Panc1 (cell line): ENCODE measurements at regions not wholly inside any gene's neighbourhood (a gene's known extent, or its start where the extent isn't known, plus 50 kb on each side); places are given as distances from the start of the nearest gene placed in this dataset.

Source experiments
- ATAC-seq: fragments of 200-7000 bp; cut with Tn5 transposase; 2 replicates; pipeline ENCODE4 v1.9.1; 2020; ENCODE audit warnings: mild to moderate bottlenecking, moderate library complexity
- BruUV-seq: library from RNA; stranded (reverse); fragments of 400-500 nt; replicated peaks from 2 replicates; lab custom pipeline; 2021; lab: Mats Ljungman, UMichigan
- CTCF ChIA-PET: fragments of 300-600 bp; sonication (Branson Sonifier 250); formaldehyde crosslinking; loops from one replicate; lab custom pipeline; 2022; ENCODE audit warnings: antibody characterized with exemption; lab: Charles Lee
- POLR2A ChIA-PET: fragments of 300-600 bp; sonication (Branson Sonifier 250); formaldehyde crosslinking; loops from one replicate; lab custom pipeline; 2022; ENCODE audit warnings: antibody characterized with exemption; lab: Charles Lee
- DNase-seq: peaks from one replicate; pipeline ENCODE4 v3.0.0-alpha.2; 2010; ENCODE audit warnings: low read depth, low spot score
- H3K27ac ChIP-seq: 2 replicates; pipeline ENCODE4 v1.5.1; 2011; ENCODE audit warnings: mild to moderate bottlenecking, low read length, inconsistent platforms
- H3K27me3 ChIP-seq: fragments of 200-500 bp; sonication (Bioruptor generic); 2 replicates; pipeline ENCODE4 v1.6.0; 2014; ENCODE audit warnings: low read length, inconsistent platforms; ENCODE audit not compliant: control insufficient read depth, insufficient read depth
- H3K36me3 ChIP-seq: fragments of 200-500 bp; sonication (Bioruptor generic); 2 replicates; pipeline ENCODE4 v1.5.1; 2014; ENCODE audit warnings: inconsistent platforms, mild to moderate bottlenecking, low read length, moderate library complexity; ENCODE audit not compliant: control insufficient read depth, insufficient read depth
- H3K4me1 ChIP-seq: 2 replicates; pipeline ENCODE4 v1.5.1; 2011; ENCODE audit warnings: inconsistent platforms, mild to moderate bottlenecking, low read length, moderate library complexity; ENCODE audit not compliant: control insufficient read depth, insufficient read depth
- H3K4me3 ChIP-seq, 2 experiments: 2 replicates each; pipeline ENCODE4 v1.5.1; 2011 to 2012; ENCODE audit warnings: low read depth in 2 of 2, low read length in 2 of 2, mild to moderate bottlenecking in 2 of 2, inconsistent platforms in 1 of 2, moderate library complexity in 1 of 2
- H3K9me3 ChIP-seq: fragments of 200-500 bp; sonication (Bioruptor generic); 2 replicates; pipeline ENCODE4 v1.5.1; 2014; ENCODE audit warnings: low read depth, mild to moderate bottlenecking, inconsistent platforms, low read length, moderate library complexity; ENCODE audit not compliant: control insufficient read depth, insufficient read depth
- POLR2AphosphoS5 ChIP-seq: IDR thresholded peaks from 2 replicates; pipeline ENCODE4 v1.6.1; 2012; ENCODE audit warnings: mild to moderate bottlenecking, low read depth, low read length, moderate library complexity
- SIN3A ChIP-seq: IDR thresholded peaks from 2 replicates; pipeline ENCODE4 v1.6.1; 2012; ENCODE audit warnings: low read depth, mild to moderate bottlenecking, low read length, moderate library complexity, borderline replicate concordance; ENCODE audit not compliant: insufficient read depth
- TCF7L2 ChIP-seq: IDR thresholded peaks from 2 replicates; pipeline ENCODE4 v1.6.1; 2011; ENCODE audit warnings: mild to moderate bottlenecking, low read depth, low read length, inconsistent platforms
- in situ Hi-C: cut with HindIII; loops from 2 replicates; pipeline ENCODE4 v1.10.0; 2016; ENCODE audit warnings: low sequenced_read_pairs, low pct_unique_long_range_greater_than_20kb
- intact Hi-C: fragments of 100-400 bp; cut with micrococcal nuclease; formaldehyde crosslinking; loops from one replicate; pipeline ENCODE4 v1.10.0; 2022; ENCODE audit not compliant: unreplicated experiment
- TF ChIP-seq, protein P1 (sequence below): fragments of 450-650 bp; IDR thresholded peaks from 2 replicates; pipeline ENCODE4 v1.5.1; 2017; ENCODE audit warnings: mild to moderate bottlenecking
- TF ChIP-seq, protein P2 (sequence below), 2 experiments: IDR thresholded peaks; 2 replicates each; pipeline ENCODE4 v1.6.1; 2011 to 2012; ENCODE audit warnings: low read depth in 2 of 2, control low read depth in 1 of 2, low read length in 1 of 2, mild to moderate bottlenecking in 1 of 2, moderate library complexity in 1 of 2; ENCODE audit not compliant: insufficient read depth in 1 of 2

DNA sequence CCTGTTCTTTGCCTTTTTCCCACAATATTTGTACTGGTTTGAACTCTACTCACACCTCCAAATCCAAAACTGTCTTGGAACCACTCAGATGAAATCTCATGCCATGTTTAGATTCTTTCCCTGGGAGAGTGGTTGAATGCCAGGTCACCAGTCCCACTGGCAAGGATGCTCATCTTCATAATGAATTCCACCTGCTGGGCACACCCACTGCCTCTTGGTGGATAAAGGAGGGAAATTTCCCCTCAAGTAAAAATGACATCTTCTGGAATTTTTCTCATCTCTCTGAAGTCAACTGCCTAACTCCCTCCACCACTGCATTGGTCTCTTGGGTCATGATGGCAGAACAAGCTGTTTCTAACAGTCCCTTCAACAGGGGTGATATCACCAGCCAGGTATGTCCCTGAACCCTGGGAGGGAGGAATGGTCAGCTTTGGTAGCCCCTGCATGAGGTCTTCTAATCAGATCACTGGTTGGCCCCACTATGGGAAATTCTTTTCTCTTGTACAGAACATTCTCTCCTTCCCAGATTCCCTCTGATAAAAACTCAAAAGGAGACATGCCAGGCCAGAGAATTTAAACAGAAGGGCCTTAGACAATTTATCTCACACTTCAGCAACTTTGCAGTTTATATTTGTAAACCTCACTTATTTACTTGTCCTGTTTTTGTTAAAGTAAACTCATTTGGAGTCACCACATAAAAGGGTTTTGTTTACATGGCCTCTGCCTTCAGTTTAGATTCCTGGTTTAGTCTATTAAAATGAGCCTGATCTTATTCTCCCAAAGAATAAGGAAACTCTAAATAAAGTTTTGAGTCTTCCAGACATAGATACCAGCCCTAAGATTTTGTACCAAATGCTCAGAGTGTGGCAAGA lies 143.4 kb downstream of the WNT5A start:
- CTCF ChIA-PET = no interaction called here

DNA sequence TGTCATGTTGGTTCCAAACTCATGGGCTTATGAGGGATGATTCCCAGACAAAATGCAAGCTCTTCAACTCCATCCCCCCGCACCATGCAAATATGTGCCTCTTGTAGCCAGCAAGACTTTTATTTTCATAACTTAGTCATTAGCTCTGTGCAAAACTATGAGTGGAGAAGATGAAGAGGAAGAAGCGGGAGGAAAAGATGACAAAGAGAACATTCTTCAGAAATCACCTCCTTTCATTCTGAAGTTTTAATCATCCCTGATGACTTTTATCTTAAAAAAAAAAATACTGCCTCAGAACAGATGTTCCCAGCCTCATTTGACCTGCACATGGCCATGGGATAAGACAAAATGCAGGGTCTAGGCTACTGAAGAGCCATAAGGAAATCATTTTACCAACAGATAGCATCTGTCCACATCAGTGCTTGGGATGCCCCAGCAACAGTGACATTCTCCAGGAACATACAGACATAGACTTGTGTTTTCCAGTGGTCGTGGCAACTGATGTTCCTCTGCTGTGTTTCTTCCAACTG lies 145.5 kb downstream of the WNT5A start:
- no peak for ATAC-seq
- Histone ChIP-seq H3K27ac (no peak overlapping the region), H3K4me3 (no peak overlapping the region), H3K9me3 (no peaks in the 10 kb centered on the region), H3K36me3 (no peaks in the 10 kb centered on the region), H3K4me1 (no peaks in the 10 kb centered on the region), H3K27me3 (no peaks in the 10 kb centered on the region)
- intact Hi-C loops (no loop called here), in situ Hi-C loops (no loop called here)
- DNase-seq = no peak
- TF ChIP-seq TCF7L2 (no peak), SIN3A (no peak), POLR2AphosphoS5 (no peak)
- TF ChIP-seq, protein P1, sequence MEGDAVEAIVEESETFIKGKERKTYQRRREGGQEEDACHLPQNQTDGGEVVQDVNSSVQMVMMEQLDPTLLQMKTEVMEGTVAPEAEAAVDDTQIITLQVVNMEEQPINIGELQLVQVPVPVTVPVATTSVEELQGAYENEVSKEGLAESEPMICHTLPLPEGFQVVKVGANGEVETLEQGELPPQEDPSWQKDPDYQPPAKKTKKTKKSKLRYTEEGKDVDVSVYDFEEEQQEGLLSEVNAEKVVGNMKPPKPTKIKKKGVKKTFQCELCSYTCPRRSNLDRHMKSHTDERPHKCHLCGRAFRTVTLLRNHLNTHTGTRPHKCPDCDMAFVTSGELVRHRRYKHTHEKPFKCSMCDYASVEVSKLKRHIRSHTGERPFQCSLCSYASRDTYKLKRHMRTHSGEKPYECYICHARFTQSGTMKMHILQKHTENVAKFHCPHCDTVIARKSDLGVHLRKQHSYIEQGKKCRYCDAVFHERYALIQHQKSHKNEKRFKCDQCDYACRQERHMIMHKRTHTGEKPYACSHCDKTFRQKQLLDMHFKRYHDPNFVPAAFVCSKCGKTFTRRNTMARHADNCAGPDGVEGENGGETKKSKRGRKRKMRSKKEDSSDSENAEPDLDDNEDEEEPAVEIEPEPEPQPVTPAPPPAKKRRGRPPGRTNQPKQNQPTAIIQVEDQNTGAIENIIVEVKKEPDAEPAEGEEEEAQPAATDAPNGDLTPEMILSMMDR = no peak
- TF ChIP-seq, protein P2, sequence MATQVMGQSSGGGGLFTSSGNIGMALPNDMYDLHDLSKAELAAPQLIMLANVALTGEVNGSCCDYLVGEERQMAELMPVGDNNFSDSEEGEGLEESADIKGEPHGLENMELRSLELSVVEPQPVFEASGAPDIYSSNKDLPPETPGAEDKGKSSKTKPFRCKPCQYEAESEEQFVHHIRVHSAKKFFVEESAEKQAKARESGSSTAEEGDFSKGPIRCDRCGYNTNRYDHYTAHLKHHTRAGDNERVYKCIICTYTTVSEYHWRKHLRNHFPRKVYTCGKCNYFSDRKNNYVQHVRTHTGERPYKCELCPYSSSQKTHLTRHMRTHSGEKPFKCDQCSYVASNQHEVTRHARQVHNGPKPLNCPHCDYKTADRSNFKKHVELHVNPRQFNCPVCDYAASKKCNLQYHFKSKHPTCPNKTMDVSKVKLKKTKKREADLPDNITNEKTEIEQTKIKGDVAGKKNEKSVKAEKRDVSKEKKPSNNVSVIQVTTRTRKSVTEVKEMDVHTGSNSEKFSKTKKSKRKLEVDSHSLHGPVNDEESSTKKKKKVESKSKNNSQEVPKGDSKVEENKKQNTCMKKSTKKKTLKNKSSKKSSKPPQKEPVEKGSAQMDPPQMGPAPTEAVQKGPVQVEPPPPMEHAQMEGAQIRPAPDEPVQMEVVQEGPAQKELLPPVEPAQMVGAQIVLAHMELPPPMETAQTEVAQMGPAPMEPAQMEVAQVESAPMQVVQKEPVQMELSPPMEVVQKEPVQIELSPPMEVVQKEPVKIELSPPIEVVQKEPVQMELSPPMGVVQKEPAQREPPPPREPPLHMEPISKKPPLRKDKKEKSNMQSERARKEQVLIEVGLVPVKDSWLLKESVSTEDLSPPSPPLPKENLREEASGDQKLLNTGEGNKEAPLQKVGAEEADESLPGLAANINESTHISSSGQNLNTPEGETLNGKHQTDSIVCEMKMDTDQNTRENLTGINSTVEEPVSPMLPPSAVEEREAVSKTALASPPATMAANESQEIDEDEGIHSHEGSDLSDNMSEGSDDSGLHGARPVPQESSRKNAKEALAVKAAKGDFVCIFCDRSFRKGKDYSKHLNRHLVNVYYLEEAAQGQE (IDR thresholded peaks at IDR 0.05; ENCODE audit: insufficient read depth in 1 of 2, low read depth in 2 of 2, low read length in 1 of 2) = no peak
- POLR2A ChIA-PET = no interaction called here
- BruUV-seq = no TSS peak
- CTCF ChIA-PET = no interaction called here

More for the DNA sequence above, 143.4 kb downstream of the WNT5A start:
- Histone ChIP-seq H3K27ac (no peak overlapping the region), H3K4me1 (no peaks in the 10 kb centered on the region), H3K27me3 (no peaks in the 10 kb centered on the region), H3K9me3 (no peaks in the 10 kb centered on the region), H3K36me3 (no peaks in the 10 kb centered on the region), H3K4me3 (no peak overlapping the region)
- TF ChIP-seq POLR2AphosphoS5 (no peak), SIN3A (no peak), TCF7L2 (no peak)
- TF ChIP-seq, protein P1 = no peak
- TF ChIP-seq, protein P2 (IDR thresholded peaks at IDR 0.05; ENCODE audit: insufficient read depth in 1 of 2, low read depth in 2 of 2, low read length in 1 of 2) = no peak
- no peak for DNase-seq
- in situ Hi-C loops = no loop called here
- intact Hi-C loops = no loop called here
- POLR2A ChIA-PET = no interaction called here
- BruUV-seq = no TSS peak
- no peak for ATAC-seq
